GM12878 (cell line): ENCODE measurements at regions not wholly inside any gene's neighbourhood (a gene's known extent, or its start where the extent isn't known, plus 50 kb on each side); places are given as distances from the start of the nearest gene placed in this dataset.

Source experiments
- CHD1 ChIP-seq: IDR thresholded peaks from 2 replicates; pipeline ENCODE4 v1.6.1; 2012; ENCODE audit warnings: low read depth, low read length, improper control_type of control experiment
- CTCF ChIP-seq, 3 experiments: IDR thresholded peaks in 2 of 3; conservative IDR thresholded peaks in 1 of 3; 2 replicates each; pipeline ENCODE4 v1.5.1; 2011; ENCODE audit warnings: low read depth in 3 of 3, low read length in 3 of 3, mild to moderate bottlenecking in 3 of 3, control low read depth in 2 of 3, moderate library complexity in 2 of 3, inconsistent platforms in 1 of 3, mixed read lengths in 1 of 3; ENCODE audit not compliant: control insufficient read depth in 2 of 3, insufficient read depth in 1 of 3; ENCODE audit errors: extremely low read depth in 1 of 3
- E2F4 ChIP-seq: IDR thresholded peaks from 2 replicates; pipeline ENCODE4 v1.6.1; 2012; ENCODE audit warnings: low read depth, low read length, improper control_type of control experiment
- EED ChIP-seq: sonication (generic); IDR thresholded peaks from 2 replicates; pipeline ENCODE4 v1.6.1; 2016; ENCODE audit warnings: antibody characterized with exemption, low read depth
- ESRRA ChIP-seq: IDR thresholded peaks from 2 replicates; pipeline ENCODE4 v1.6.1; 2012; ENCODE audit warnings: mild to moderate bottlenecking, low read length, improper control_type of control experiment
- FOXM1 ChIP-seq: IDR thresholded peaks from 2 replicates; pipeline ENCODE4 v1.6.1; 2012; ENCODE audit warnings: low read depth, mild to moderate bottlenecking, inconsistent platforms, low read length, moderate library complexity
- GATAD2B ChIP-seq: fragments of 450-650 bp; conservative IDR thresholded peaks from 2 replicates; pipeline ENCODE4 v1.6.1; 2017; ENCODE audit warnings: low read depth, mild to moderate bottlenecking, moderate library complexity
- JUND ChIP-seq: IDR thresholded peaks from 2 replicates; pipeline ENCODE4 v1.6.1; 2012; ENCODE audit warnings: low read depth, mild to moderate bottlenecking, low read length, improper control_type of control experiment, moderate library complexity
- MAX ChIP-seq: IDR thresholded peaks from 2 replicates; pipeline ENCODE4 v1.6.1; 2012; ENCODE audit warnings: low read depth, low read length, improper control_type of control experiment
- RB1 ChIP-seq: fragments of 450-650 bp; formaldehyde crosslinking; IDR thresholded peaks from 2 replicates; pipeline ENCODE4 v1.6.1; 2017; ENCODE audit warnings: mild to moderate bottlenecking, borderline replicate concordance
- SP1 ChIP-seq: IDR thresholded peaks from one replicate; pipeline ENCODE4 v1.6.1; 2011; ENCODE audit warnings: low read depth, low read length
- YY1 ChIP-seq: IDR thresholded peaks from 2 replicates; pipeline ENCODE4 v1.6.1; 2011; ENCODE audit warnings: low read depth, mild to moderate bottlenecking, low read length
- ZNF274 ChIP-seq: IDR thresholded peaks from one replicate; pipeline ENCODE4 v1.8.0; 2011; ENCODE audit not compliant: insufficient read length, insufficient read depth
- ZZZ3 ChIP-seq: IDR thresholded peaks from 2 replicates; pipeline ENCODE4 v1.6.1; 2011; ENCODE audit warnings: low read depth; ENCODE audit not compliant: control insufficient read depth, insufficient read length

GRCh38 chr10:2777666-2778355, 289.5 kb upstream of the PFKP start:
- TF ChIP-seq EED (no peak), ZNF274 (no peak), CTCF (IDR thresholded peaks at IDR 0.05 in 2 of 3, conservative IDR thresholded peaks at IDR 0.05 in 1 of 3; ENCODE audit: control insufficient read depth in 2 of 3, extremely low read depth in 1 of 3, insufficient read depth in 1 of 3, low read depth in 3 of 3, low read length in 3 of 3) (no peak), CHD1 (no peak), JUND (no peak), GATAD2B (no peak), FOXM1 (no peak), RB1 (no peak), E2F4 (no peak), SP1 (no peak), YY1 (no peak), ESRRA (no peak), MAX (no peak), ZZZ3 (no peak)
